Mammary epithelial cell (primary cell): ENCODE measurements at regions not wholly inside any gene's neighbourhood (a gene's known extent, or its start where the extent isn't known, plus 50 kb on each side); places are given as distances from the start of the nearest gene placed in this dataset.
"Not testable (repeated sequence)": the region's sequence is repeated elsewhere in the genome, so short reads cannot be mapped to it uniquely, and the experiment has no call there.

ENCODE experiments used
- CTCF ChIP-seq, 2 donors: IDR thresholded peaks in 1 of 2; conservative IDR thresholded peaks in 1 of 2; 2 replicates each; pipeline ENCODE4 v1.5.1; 2011 to 2012; ENCODE audit warnings: inconsistent platforms in 2 of 2, low read length in 2 of 2, mild to moderate bottlenecking in 2 of 2, control low read depth in 1 of 2, low read depth in 1 of 2; ENCODE audit not compliant: insufficient read depth in 1 of 2; ENCODE audit errors: extremely low read depth in 1 of 2
- EZH2 ChIP-seq: IDR thresholded peaks from 2 replicates; pipeline ENCODE4 v1.6.1; 2012; ENCODE audit warnings: low read length, inconsistent platforms, borderline replicate concordance

DNA sequence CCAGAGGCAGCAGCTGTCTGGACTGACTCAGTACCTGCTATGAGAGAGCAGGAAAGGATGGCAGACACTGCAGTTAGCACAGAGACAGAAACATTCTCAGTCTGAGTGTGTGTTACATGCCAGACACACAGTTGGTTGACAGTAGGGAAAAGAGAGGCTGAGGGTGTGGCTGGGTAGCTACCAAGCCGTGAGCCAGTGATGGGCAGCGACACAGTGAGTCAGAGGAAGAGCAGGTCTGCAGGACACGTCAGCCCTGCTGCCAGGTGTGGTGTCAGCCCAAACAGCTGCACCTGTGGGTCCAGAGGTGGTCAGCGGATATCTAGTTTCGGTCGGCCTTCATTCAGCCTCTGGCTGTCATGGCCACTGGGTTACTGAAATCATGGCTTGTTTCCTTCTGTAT, 124.4 kb upstream of the SPATA31A3 start:
- not testable (repeated sequence) for TF ChIP-seq CTCF (conservative IDR thresholded peaks at IDR 0.05 in 1 of 2, IDR thresholded peaks at IDR 0.05 in 1 of 2; ENCODE audit: extremely low read depth in 1 of 2, insufficient read depth in 1 of 2, low read depth in 1 of 2, low read length in 2 of 2); EZH2
